HepG2 (cell line): ENCODE measurements at regions not wholly inside any gene's neighbourhood (a gene's known extent, or its start where the extent isn't known, plus 50 kb on each side); places are given as distances from the start of the nearest gene placed in this dataset.

Experiments used
- ATAC-seq: fragments of 200-7000 bp; cut with Tn5 transposase; 3 replicates; pipeline ENCODE4 v1.9.1; 2020; ENCODE audit warnings: mild to moderate bottlenecking, moderate library complexity
- BruUV-seq: library from RNA; stranded (reverse); fragments of 400-500 nt; replicated peaks from 2 replicates; lab custom pipeline; 2021; lab: Mats Ljungman, UMichigan
- CTCF ChIA-PET: fragments of 300-600 bp; formaldehyde crosslinking; extraction: SDS; loops from one replicate; lab custom pipeline; 2021; ENCODE audit warnings: low total read pairs, inconsistent platforms, low intra/inter-chr PET ratio; lab: Yijun Ruan, JAX
- POLR2A ChIA-PET: fragments of 350-600 bp; sonication (Branson Sonifier 250); formaldehyde crosslinking; loops from one replicate; lab custom pipeline; 2020; ENCODE audit warnings: antibody characterized with exemption, inconsistent platforms; lab: Yijun Ruan, JAX
- DNase-seq: peaks from one replicate; pipeline ENCODE4 v3.0.0-alpha.2; 2015; ENCODE audit warnings: low spot score
- FAIRE-seq: peaks from 3 replicates; lab custom pipeline; 2011; peaks lifted over from hg19 to GRCh38; lab: Jason Lieb, UNC
- H2AFZ ChIP-seq: one replicate; pipeline ENCODE4 v1.6.1; 2011; ENCODE audit warnings: low read length, inconsistent platforms
- H3K27ac ChIP-seq: fragments of 300-600 bp; 3 replicates; pipeline ENCODE4 v1.8.0; 2011; ENCODE audit warnings: mixed run types, mild to moderate bottlenecking, mixed read lengths, low read length, inconsistent platforms; ENCODE audit not compliant: insufficient read depth; ENCODE audit errors: extremely low read length
- H3K27me3 ChIP-seq, 2 experiments: fragments of 200-600 bp in 1 of 2; 2 replicates in 1 of 2; 3 replicates in 1 of 2; pipeline versions ENCODE4 v1.6.0 to v1.8.0; 2011; ENCODE audit warnings: low read length in 2 of 2, mild to moderate bottlenecking in 2 of 2, moderate library complexity in 2 of 2, inconsistent platforms in 1 of 2; ENCODE audit not compliant: insufficient read depth in 2 of 2, control insufficient read depth in 1 of 2
- H3K36me3 ChIP-seq, 2 experiments: fragments of 200-600 bp in 1 of 2; replicated peaks in 1 of 2; 2 replicates in 1 of 2; 3 replicates in 1 of 2; pipeline versions ENCODE4 v1.5.1 to v1.8.0; 2011; ENCODE audit warnings: low read length in 2 of 2, inconsistent platforms in 1 of 2; ENCODE audit not compliant: insufficient read depth in 2 of 2, control insufficient read depth in 1 of 2
- H3K4me1 ChIP-seq: 2 replicates; pipeline ENCODE4 v1.5.1; 2012; ENCODE audit warnings: low read length, inconsistent platforms; ENCODE audit not compliant: insufficient read depth
- H3K4me2 ChIP-seq: 2 replicates; pipeline ENCODE4 v1.6.0; 2011; ENCODE audit warnings: low read depth, low read length, inconsistent platforms
- H3K4me3 ChIP-seq, 3 experiments: fragments of 200-600 bp in 1 of 3; sonication (generic), shearing (Covaris generic) in 1 of 3; replicated peaks in 1 of 3; 2 replicates each; pipeline ENCODE4 v1.5.1; 2011 to 2016; ENCODE audit warnings: low read length in 3 of 3, inconsistent platforms in 2 of 3, low read depth in 2 of 3, mild to moderate bottlenecking in 2 of 3, control low read depth in 1 of 3, mixed read lengths in 1 of 3; ENCODE audit not compliant: insufficient read depth in 1 of 3
- H3K79me2 ChIP-seq: one replicate; pipeline ENCODE4 v1.6.1; 2011; ENCODE audit warnings: low read length, inconsistent platforms; ENCODE audit not compliant: insufficient read depth
- H3K9ac ChIP-seq: 2 replicates; pipeline ENCODE4 v1.6.0; 2011; ENCODE audit warnings: mild to moderate bottlenecking, low read depth, low read length, inconsistent platforms; ENCODE audit not compliant: insufficient read depth
- H3K9me3 ChIP-seq: 2 replicates; pipeline ENCODE4 v1.5.1; 2012; ENCODE audit warnings: mild to moderate bottlenecking, low read length
- H4K20me1 ChIP-seq: 2 replicates; pipeline ENCODE4 v1.6.0; 2011; ENCODE audit warnings: inconsistent platforms, mild to moderate bottlenecking, low read length, moderate library complexity; ENCODE audit not compliant: insufficient read depth
- GLI4 ChIP-seq: sonication (generic); formaldehyde crosslinking; IDR thresholded peaks from 2 replicates; pipeline ENCODE4 v1.5.1; 2020; ENCODE audit warnings: missing genetic modification reagents, mild to moderate bottlenecking, moderate library complexity, borderline replicate concordance
- STAG1 ChIP-seq: sonication (generic); formaldehyde crosslinking; IDR thresholded peaks from 2 replicates; pipeline ENCODE4 v1.4.0; 2020; ENCODE audit warnings: missing genetic modification reagents
- ZNF619 ChIP-seq: sonication (generic); formaldehyde crosslinking; IDR thresholded peaks from 2 replicates; pipeline ENCODE4 v1.4.0; 2020; ENCODE audit warnings: mild to moderate bottlenecking, missing genetic modification reagents
- WGBS: methylation state at CpG from one replicate; pipeline ENCODE4 v1.1.6; 2017; ENCODE audit warnings: low lambda C conversion rate; 5-methylcytosine and 5-hydroxymethylcytosine counted together
- in situ Hi-C: cut with HindIII; loops from 2 replicates; pipeline ENCODE4 v1.10.0; 2017; ENCODE audit warnings: low pct_unique_long_range_greater_than_20kb; ENCODE audit not compliant: extremely low pct_ligation_motif_present
- intact Hi-C: fragments of 100-400 bp; cut with micrococcal nuclease; formaldehyde crosslinking; loops from one replicate; pipeline ENCODE4 v1.10.0; 2022; ENCODE audit not compliant: unreplicated experiment
- TF ChIP-seq, protein P1 (sequence below): sonication (generic); formaldehyde crosslinking; IDR thresholded peaks from one replicate; pipeline ENCODE4 v1.5.1; 2020; ENCODE audit warnings: mild to moderate bottlenecking, missing genetic modification reagents; ENCODE audit errors: not compliant biosample characterization
- TF ChIP-seq, protein P2 (sequence below): IDR thresholded peaks from 2 replicates; pipeline ENCODE4 v1.6.1; 2016
- TF ChIP-seq, protein P3 (sequence below): sonication (generic); formaldehyde crosslinking; IDR thresholded peaks from 2 replicates; pipeline ENCODE4 v1.4.0; 2020; ENCODE audit warnings: missing genetic modification reagents, borderline replicate concordance

- no peak for TF ChIP-seq GLI4 (CRISPR knock-in tag)
Observed at GRCh38 chr12:28961948-28962384, 187.1 kb upstream of the FAR2 start (continued).

GRCh38 chr12:28963554-28963953 is 185.5 kb upstream of the FAR2 start:
- intact Hi-C loops: no loop called here
- CTCF ChIA-PET: no interaction called here
- no TSS peak for BruUV-seq

More at GRCh38 chr12:28963554-28963953, 185.5 kb upstream of the FAR2 start:
- POLR2A ChIA-PET: no interaction called here
- no peaks in the 10 kb centered on the region for H4K20me1 ChIP-seq
- DNase-seq: no peak
- H3K79me2 ChIP-seq: no peaks in the 10 kb centered on the region
- H3K4me3 ChIP-seq: no peak overlapping the region
- ATAC-seq: no peak
- H3K4me2 ChIP-seq: no peak overlapping the region
- no peak overlapping the region for H3K9ac ChIP-seq
- in situ Hi-C loops: no loop called here
- H3K4me1 ChIP-seq: no peaks in the 10 kb centered on the region
- no peaks in the 10 kb centered on the region for H3K36me3 ChIP-seq
- no peak for TF ChIP-seq ZNF619 (CRISPR knock-in tag)
- TF ChIP-seq, protein P1, sequence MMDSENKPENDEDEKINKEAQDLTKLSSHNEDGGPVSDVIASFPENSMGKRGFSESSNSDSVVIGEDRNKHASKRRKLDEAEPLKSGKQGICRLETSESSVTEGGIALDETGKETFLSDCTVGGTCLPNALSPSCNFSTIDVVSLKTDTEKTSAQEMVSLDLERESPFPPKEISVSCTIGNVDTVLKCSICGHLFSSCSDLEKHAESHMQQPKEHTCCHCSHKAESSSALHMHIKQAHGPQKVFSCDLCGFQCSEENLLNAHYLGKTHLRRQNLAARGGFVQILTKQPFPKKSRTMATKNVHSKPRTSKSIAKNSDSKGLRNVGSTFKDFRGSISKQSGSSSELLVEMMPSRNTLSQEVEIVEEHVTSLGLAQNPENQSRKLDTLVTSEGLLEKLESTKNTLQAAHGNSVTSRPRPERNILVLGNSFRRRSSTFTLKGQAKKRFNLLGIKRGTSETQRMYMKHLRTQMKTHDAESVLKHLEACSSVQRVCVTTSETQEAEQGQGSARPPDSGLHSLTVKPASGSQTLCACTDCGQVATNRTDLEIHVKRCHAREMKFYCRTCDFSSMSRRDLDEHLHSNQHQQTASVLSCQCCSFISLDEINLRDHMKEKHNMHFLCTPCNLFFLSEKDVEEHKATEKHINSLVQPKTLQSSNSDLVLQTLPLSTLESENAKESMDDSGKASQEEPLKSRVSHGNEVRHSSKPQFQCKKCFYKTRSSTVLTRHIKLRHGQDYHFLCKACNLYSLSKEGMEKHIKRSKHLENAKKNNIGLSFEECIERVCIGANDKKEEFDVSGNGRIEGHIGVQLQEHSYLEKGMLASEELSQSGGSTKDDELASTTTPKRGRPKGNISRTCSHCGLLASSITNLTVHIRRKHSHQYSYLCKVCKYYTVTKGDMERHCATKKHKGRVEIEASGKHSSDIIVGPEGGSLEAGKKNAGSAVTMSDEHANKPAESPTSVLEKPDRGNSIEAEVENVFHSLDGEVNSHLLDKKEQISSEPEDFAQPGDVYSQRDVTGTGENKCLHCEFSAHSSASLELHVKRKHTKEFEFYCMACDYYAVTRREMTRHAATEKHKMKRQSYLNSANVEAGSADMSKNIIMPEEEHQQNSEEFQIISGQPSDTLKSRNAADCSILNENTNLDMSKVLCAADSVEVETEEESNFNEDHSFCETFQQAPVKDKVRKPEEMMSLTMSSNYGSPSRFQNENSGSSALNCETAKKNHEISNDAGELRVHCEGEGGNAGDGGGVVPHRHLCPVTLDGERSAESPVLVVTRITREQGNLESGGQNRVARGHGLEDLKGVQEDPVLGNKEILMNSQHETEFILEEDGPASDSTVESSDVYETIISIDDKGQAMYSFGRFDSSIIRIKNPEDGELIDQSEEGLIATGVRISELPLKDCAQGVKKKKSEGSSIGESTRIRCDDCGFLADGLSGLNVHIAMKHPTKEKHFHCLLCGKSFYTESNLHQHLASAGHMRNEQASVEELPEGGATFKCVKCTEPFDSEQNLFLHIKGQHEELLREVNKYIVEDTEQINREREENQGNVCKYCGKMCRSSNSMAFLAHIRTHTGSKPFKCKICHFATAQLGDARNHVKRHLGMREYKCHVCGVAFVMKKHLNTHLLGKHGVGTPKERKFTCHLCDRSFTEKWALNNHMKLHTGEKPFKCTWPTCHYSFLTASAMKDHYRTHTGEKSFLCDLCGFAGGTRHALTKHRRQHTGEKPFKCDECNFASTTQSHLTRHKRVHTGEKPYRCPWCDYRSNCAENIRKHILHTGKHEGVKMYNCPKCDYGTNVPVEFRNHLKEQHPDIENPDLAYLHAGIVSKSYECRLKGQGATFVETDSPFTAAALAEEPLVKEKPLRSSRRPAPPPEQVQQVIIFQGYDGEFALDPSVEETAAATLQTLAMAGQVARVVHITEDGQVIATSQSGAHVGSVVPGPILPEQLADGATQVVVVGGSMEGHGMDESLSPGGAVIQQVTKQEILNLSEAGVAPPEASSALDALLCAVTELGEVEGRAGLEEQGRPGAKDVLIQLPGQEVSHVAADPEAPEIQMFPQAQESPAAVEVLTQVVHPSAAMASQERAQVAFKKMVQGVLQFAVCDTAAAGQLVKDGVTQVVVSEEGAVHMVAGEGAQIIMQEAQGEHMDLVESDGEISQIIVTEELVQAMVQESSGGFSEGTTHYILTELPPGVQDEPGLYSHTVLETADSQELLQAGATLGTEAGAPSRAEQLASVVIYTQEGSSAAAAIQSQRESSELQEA: no peak
- TF ChIP-seq STAG1 (CRISPR knock-in tag): peak; percentile 22; the same call in 1 of the 2 replicates
- TF ChIP-seq, protein P2, sequence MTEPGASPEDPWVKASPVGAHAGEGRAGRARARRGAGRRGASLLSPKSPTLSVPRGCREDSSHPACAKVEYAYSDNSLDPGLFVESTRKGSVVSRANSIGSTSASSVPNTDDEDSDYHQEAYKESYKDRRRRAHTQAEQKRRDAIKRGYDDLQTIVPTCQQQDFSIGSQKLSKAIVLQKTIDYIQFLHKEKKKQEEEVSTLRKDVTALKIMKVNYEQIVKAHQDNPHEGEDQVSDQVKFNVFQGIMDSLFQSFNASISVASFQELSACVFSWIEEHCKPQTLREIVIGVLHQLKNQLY (CRISPR knock-in tag): no peak
- TF ChIP-seq, protein P3, sequence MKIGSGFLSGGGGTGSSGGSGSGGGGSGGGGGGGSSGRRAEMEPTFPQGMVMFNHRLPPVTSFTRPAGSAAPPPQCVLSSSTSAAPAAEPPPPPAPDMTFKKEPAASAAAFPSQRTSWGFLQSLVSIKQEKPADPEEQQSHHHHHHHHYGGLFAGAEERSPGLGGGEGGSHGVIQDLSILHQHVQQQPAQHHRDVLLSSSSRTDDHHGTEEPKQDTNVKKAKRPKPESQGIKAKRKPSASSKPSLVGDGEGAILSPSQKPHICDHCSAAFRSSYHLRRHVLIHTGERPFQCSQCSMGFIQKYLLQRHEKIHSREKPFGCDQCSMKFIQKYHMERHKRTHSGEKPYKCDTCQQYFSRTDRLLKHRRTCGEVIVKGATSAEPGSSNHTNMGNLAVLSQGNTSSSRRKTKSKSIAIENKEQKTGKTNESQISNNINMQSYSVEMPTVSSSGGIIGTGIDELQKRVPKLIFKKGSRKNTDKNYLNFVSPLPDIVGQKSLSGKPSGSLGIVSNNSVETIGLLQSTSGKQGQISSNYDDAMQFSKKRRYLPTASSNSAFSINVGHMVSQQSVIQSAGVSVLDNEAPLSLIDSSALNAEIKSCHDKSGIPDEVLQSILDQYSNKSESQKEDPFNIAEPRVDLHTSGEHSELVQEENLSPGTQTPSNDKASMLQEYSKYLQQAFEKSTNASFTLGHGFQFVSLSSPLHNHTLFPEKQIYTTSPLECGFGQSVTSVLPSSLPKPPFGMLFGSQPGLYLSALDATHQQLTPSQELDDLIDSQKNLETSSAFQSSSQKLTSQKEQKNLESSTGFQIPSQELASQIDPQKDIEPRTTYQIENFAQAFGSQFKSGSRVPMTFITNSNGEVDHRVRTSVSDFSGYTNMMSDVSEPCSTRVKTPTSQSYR: no peak
- WGBS: 3% methylated on average over 2 of the region's 2 CpGs
- no peaks in the 10 kb centered on the region for H3K9me3 ChIP-seq
- no peak overlapping the region for H2AFZ ChIP-seq
- H3K27ac ChIP-seq: no peak overlapping the region
- FAIRE-seq: no peak
- H3K27me3 ChIP-seq: no peaks in the 10 kb centered on the region
